Neural crest cell (in vitro differentiated cells): ENCODE measurements at regions not wholly inside any gene's neighbourhood (a gene's known extent, or its start where the extent isn't known, plus 50 kb on each side); places are given as distances from the start of the nearest gene placed in this dataset.

Experiments used
- DNase-seq: peaks from one replicate; pipeline ENCODE4 v3.0.0; 2021; ENCODE audit warnings: low read depth, mixed read lengths, low spot score
- H3K27ac Mint-ChIP-seq: one replicate; pipeline ENCODE4 v1.8.0; 2021; ENCODE audit warnings: mild to moderate bottlenecking, mixed read lengths; ENCODE audit not compliant: unreplicated experiment
- H3K27me3 Mint-ChIP-seq: 2 replicates; pipeline ENCODE4 v1.8.0; 2021; ENCODE audit warnings: low read depth, mild to moderate bottlenecking, mixed read lengths
- H3K36me3 Mint-ChIP-seq: 2 replicates; pipeline ENCODE4 v1.8.0; 2021; ENCODE audit warnings: low read depth, mild to moderate bottlenecking, mixed read lengths
- H3K4me1 Mint-ChIP-seq: 2 replicates; pipeline ENCODE4 v1.8.0; 2021; ENCODE audit warnings: mixed read lengths
- H3K4me3 Mint-ChIP-seq: one replicate; pipeline ENCODE4 v1.8.0; 2021; ENCODE audit warnings: mild to moderate bottlenecking, mixed read lengths
- H3K9me3 Mint-ChIP-seq: 2 replicates; pipeline ENCODE4 v1.8.0; 2021; ENCODE audit warnings: mixed read lengths
- CTCF ChIP-seq: fragments of 200-600 bp; sonication (generic); conservative IDR thresholded peaks from 2 replicates; pipeline ENCODE4 v1.5.0; 2021; ENCODE audit warnings: antibody characterized with exemption, mild to moderate bottlenecking

- H3K27ac Mint-ChIP-seq = no peak overlapping the region
- no peak overlapping the region for H3K4me3 Mint-ChIP-seq
- H3K4me1 Mint-ChIP-seq = peaks cover 70% of the 10 kb centered on the region
- TF ChIP-seq CTCF = no peak
- H3K9me3 Mint-ChIP-seq = no peaks in the 10 kb centered on the region
- H3K36me3 Mint-ChIP-seq = no peaks in the 10 kb centered on the region
- no peak for DNase-seq
- no peaks in the 10 kb centered on the region for H3K27me3 Mint-ChIP-seq
These were observed 125.5 kb downstream of the GLI2 start for GRCh38 chr2:120861191-120861575.

- TF ChIP-seq CTCF = no peak
- Mint-ChIP-seq H3K4me1 (peaks cover 71% of the 10 kb centered on the region), H3K27me3 (no peaks in the 10 kb centered on the region), H3K4me3 (no peak overlapping the region), H3K27ac (peak overlapping the region; percentile 86), H3K9me3 (no peaks in the 10 kb centered on the region), H3K36me3 (no peaks in the 10 kb centered on the region)
- DNase-seq = no peak
These were observed 126.0 kb downstream of the GLI2 start for GRCh38 chr2:120861576-120862191.

GRCh38 chr2:120862201-120863060, 126.8 kb downstream of the GLI2 start:
- no peaks in the 10 kb centered on the region for H3K27me3 Mint-ChIP-seq
- peaks cover 74% of the 10 kb centered on the region for H3K4me1 Mint-ChIP-seq
- DNase-seq = no peak
- no peak overlapping the region for H3K27ac Mint-ChIP-seq
- H3K9me3 Mint-ChIP-seq = no peaks in the 10 kb centered on the region
- TF ChIP-seq CTCF = no peak
- H3K4me3 Mint-ChIP-seq = peak overlapping the region; percentile 15
- H3K36me3 Mint-ChIP-seq = no peaks in the 10 kb centered on the region

GRCh38 chr2:120863146-120863545, 127.5 kb downstream of the GLI2 start:
- H3K27me3 Mint-ChIP-seq = no peaks in the 10 kb centered on the region
- TF ChIP-seq CTCF = no peak
- DNase-seq = no peak
- H3K4me1 Mint-ChIP-seq = peaks cover 76% of the 10 kb centered on the region
- no peak overlapping the region for H3K4me3 Mint-ChIP-seq
- H3K9me3 Mint-ChIP-seq = no peaks in the 10 kb centered on the region
- H3K27ac Mint-ChIP-seq = no peak overlapping the region
- H3K36me3 Mint-ChIP-seq = no peaks in the 10 kb centered on the region

- H3K4me3 Mint-ChIP-seq = no peak overlapping the region
- no peaks in the 10 kb centered on the region for H3K27me3 Mint-ChIP-seq
- DNase-seq = no peak
- H3K9me3 Mint-ChIP-seq = no peaks in the 10 kb centered on the region
- H3K36me3 Mint-ChIP-seq = no peaks in the 10 kb centered on the region
- peaks cover 76% of the 10 kb centered on the region for H3K4me1 Mint-ChIP-seq
- TF ChIP-seq CTCF = no peak
- no peak overlapping the region for H3K27ac Mint-ChIP-seq
These were observed 128.1 kb downstream of the GLI2 start for GRCh38 chr2:120863661-120864320.
